ENCODE measurements at regions not wholly inside any gene's neighbourhood (a gene's known extent, or its start where the extent isn't known, plus 50 kb on each side); places are given as distances from the start of the nearest gene placed in this dataset.

GRCh38 chr3:94671078-94671477 is 608.2 kb downstream of the NSUN3 start:
- H3K4me2 ChIP-seq (ENCODE audit: insufficient read depth, low read length): no peak overlapping the region
- no peak overlapping the region for H3K27ac ChIP-seq (ENCODE audit: low read length)
- H3K36me3 ChIP-seq (ENCODE audit: insufficient read depth, low read length): no peaks in the 10 kb centered on the region
- DNase-seq: no peak
- no peaks in the 10 kb centered on the region for H3K79me2 ChIP-seq (ENCODE audit: insufficient read depth, low read length)
- no peak overlapping the region for H3K9ac ChIP-seq (ENCODE audit: low read depth, low read length)
- H2AFZ ChIP-seq (ENCODE audit: low read depth, low read length): no peak overlapping the region
- H3K4me1 ChIP-seq (ENCODE audit: insufficient read depth, low read length): no peaks in the 10 kb centered on the region
- TF ChIP-seq CTCF (IDR thresholded peaks at IDR 0.05; ENCODE audit: borderline replicate concordance, extremely low read depth, low read length, poor library complexity, severe bottlenecking) (no peak), EZH2 (IDR thresholded peaks at IDR 0.05; ENCODE audit: borderline replicate concordance, low read depth, low read length, severe bottlenecking) (no peak)
- no peaks in the 10 kb centered on the region for H4K20me1 ChIP-seq (ENCODE audit: insufficient read depth, low read length)
- no peak overlapping the region for H3K4me3 ChIP-seq (ENCODE audit: low read depth in 1 of 2, low read length in 2 of 2)
- no peak for ATAC-seq (ENCODE audit: insufficient read depth, low read depth)
- H3K27me3 ChIP-seq (ENCODE audit: insufficient read depth, low read length, poor library complexity): no peaks in the 10 kb centered on the region
- no peaks in the 10 kb centered on the region for H3K9me3 ChIP-seq (ENCODE audit: insufficient read depth, low read length, severe bottlenecking)

- Histone ChIP-seq H3K9me3 (ENCODE audit: insufficient read depth, low read length, severe bottlenecking) (no peaks in the 10 kb centered on the region), H3K27me3 (ENCODE audit: insufficient read depth, low read length, poor library complexity) (no peaks in the 10 kb centered on the region), H3K4me1 (ENCODE audit: insufficient read depth, low read length) (no peaks in the 10 kb centered on the region), H3K36me3 (ENCODE audit: insufficient read depth, low read length) (no peaks in the 10 kb centered on the region), H3K4me2 (ENCODE audit: insufficient read depth, low read length) (no peak overlapping the region), H3K9ac (ENCODE audit: low read depth, low read length) (no peak overlapping the region), H3K27ac (ENCODE audit: low read length) (no peak overlapping the region), H4K20me1 (ENCODE audit: insufficient read depth, low read length) (no peaks in the 10 kb centered on the region), H3K4me3 (ENCODE audit: low read depth in 1 of 2, low read length in 2 of 2) (no peak overlapping the region), H2AFZ (ENCODE audit: low read depth, low read length) (no peak overlapping the region), H3K79me2 (ENCODE audit: insufficient read depth, low read length) (no peaks in the 10 kb centered on the region)
- DNase-seq (no peak), ATAC-seq (ENCODE audit: insufficient read depth, low read depth) (no peak)
- TF ChIP-seq EZH2 (IDR thresholded peaks at IDR 0.05; ENCODE audit: borderline replicate concordance, low read depth, low read length, severe bottlenecking) (no peak), CTCF (IDR thresholded peaks at IDR 0.05; ENCODE audit: borderline replicate concordance, extremely low read depth, low read length, poor library complexity, severe bottlenecking) (no peak)
Measured at GRCh38 chr3:94673876-94674275, 611.0 kb downstream of the NSUN3 start.

GRCh38 chr3:94686208-94686607 is 623.3 kb downstream of the NSUN3 start:
- no peaks in the 10 kb centered on the region for H4K20me1 ChIP-seq (ENCODE audit: insufficient read depth, low read length)
- H3K4me2 ChIP-seq (ENCODE audit: insufficient read depth, low read length): no peak overlapping the region
- no peak overlapping the region for H3K4me3 ChIP-seq (ENCODE audit: low read depth in 1 of 2, low read length in 2 of 2)
- no peak overlapping the region for H3K9ac ChIP-seq (ENCODE audit: low read depth, low read length)
- H3K79me2 ChIP-seq (ENCODE audit: insufficient read depth, low read length): no peaks in the 10 kb centered on the region
- no peak for TF ChIP-seq CTCF (IDR thresholded peaks at IDR 0.05; ENCODE audit: borderline replicate concordance, extremely low read depth, low read length, poor library complexity, severe bottlenecking)
- TF ChIP-seq EZH2 (IDR thresholded peaks at IDR 0.05; ENCODE audit: borderline replicate concordance, low read depth, low read length, severe bottlenecking): no peak
- DNase-seq: no peak
- H2AFZ ChIP-seq (ENCODE audit: low read depth, low read length): no peak overlapping the region
- H3K9me3 ChIP-seq (ENCODE audit: insufficient read depth, low read length, severe bottlenecking): no peaks in the 10 kb centered on the region
- no peaks in the 10 kb centered on the region for H3K4me1 ChIP-seq (ENCODE audit: insufficient read depth, low read length)
- no peak for ATAC-seq (ENCODE audit: insufficient read depth, low read depth)
- no peaks in the 10 kb centered on the region for H3K27me3 ChIP-seq (ENCODE audit: insufficient read depth, low read length, poor library complexity)
- H3K27ac ChIP-seq (ENCODE audit: low read length): no peak overlapping the region
- no peaks in the 10 kb centered on the region for H3K36me3 ChIP-seq (ENCODE audit: insufficient read depth, low read length)

All from DND-41 (cell line).